H9 (cell line): ENCODE measurements at regions not wholly inside any gene's neighbourhood (a gene's known extent, or its start where the extent isn't known, plus 50 kb on each side); places are given as distances from the start of the nearest gene placed in this dataset.

Experiments
- DNase-seq: peaks from one replicate; pipeline ENCODE4 v3.0.0-alpha.2; 2017
- H2AFZ ChIP-seq: one replicate; pipeline ENCODE4 v1.6.1; 2013; ENCODE audit warnings: mild to moderate bottlenecking, low read length, control low read depth, moderate library complexity
- H2AK5ac ChIP-seq: 2 replicates; pipeline ENCODE4 v1.6.1; 2013; ENCODE audit warnings: low read length, control low read depth, mixed read lengths; ENCODE audit not compliant: insufficient read length
- H2BK120ac ChIP-seq: one replicate; pipeline ENCODE4 v1.6.1; 2013; ENCODE audit warnings: low read depth, mild to moderate bottlenecking, low read length, control low read depth, inconsistent platforms; ENCODE audit not compliant: poor library complexity, severe bottlenecking
- H2BK12ac ChIP-seq: 2 replicates; pipeline ENCODE4 v1.6.1; 2013; ENCODE audit warnings: low read length, control low read depth, mixed read lengths, low read depth; ENCODE audit not compliant: insufficient read length
- H2BK15ac ChIP-seq: 2 replicates; pipeline ENCODE4 v1.6.1; 2013; ENCODE audit warnings: low read depth, low read length, control low read depth
- H2BK20ac ChIP-seq: one replicate; pipeline ENCODE4 v1.6.1; 2013; ENCODE audit warnings: low read depth, mild to moderate bottlenecking, low read length, control low read depth, inconsistent platforms; ENCODE audit not compliant: poor library complexity, severe bottlenecking
- H2BK5ac ChIP-seq: 2 replicates; pipeline ENCODE4 v1.6.1; 2013; ENCODE audit warnings: low read length, control low read depth, mixed read lengths; ENCODE audit not compliant: insufficient read length
- H3K14ac ChIP-seq: 2 replicates; pipeline ENCODE4 v1.6.1; 2013; ENCODE audit warnings: low read length, control low read depth; ENCODE audit not compliant: insufficient read depth
- H3K18ac ChIP-seq: 2 replicates; pipeline ENCODE4 v1.6.1; 2013; ENCODE audit warnings: low read depth, mild to moderate bottlenecking, mixed read lengths, low read length, control low read depth; ENCODE audit not compliant: insufficient read length
- H3K23ac ChIP-seq: 2 replicates; pipeline ENCODE4 v1.6.1; 2013; ENCODE audit warnings: low read length, control low read depth, mixed read lengths, low read depth; ENCODE audit not compliant: insufficient read length
- H3K23me2 ChIP-seq: 2 replicates; pipeline ENCODE4 v1.6.1; 2013; ENCODE audit warnings: low read depth, mild to moderate bottlenecking, mixed read lengths, low read length, control low read depth; ENCODE audit not compliant: insufficient read length, poor library complexity, severe bottlenecking
- H3K27ac ChIP-seq: 2 replicates; pipeline ENCODE4 v1.5.1; 2013; ENCODE audit warnings: low read length, control low read depth, mixed read lengths, low read depth; ENCODE audit not compliant: insufficient read length
- H3K27me3 ChIP-seq: 2 replicates; pipeline ENCODE4 v1.6.1; 2013; ENCODE audit warnings: low read length, control low read depth, inconsistent platforms; ENCODE audit not compliant: insufficient read depth
- H3K4ac ChIP-seq: 2 replicates; pipeline ENCODE4 v1.6.1; 2013; ENCODE audit warnings: low read depth, mild to moderate bottlenecking, control low read depth, inconsistent platforms, low read length, moderate library complexity
- H3K4me1 ChIP-seq: 2 replicates; pipeline ENCODE4 v1.6.1; 2013; ENCODE audit warnings: low read length, control low read depth, inconsistent platforms; ENCODE audit not compliant: insufficient read depth
- H3K4me2 ChIP-seq: 2 replicates; pipeline ENCODE4 v1.6.1; 2013; ENCODE audit warnings: low read length, control low read depth, mixed read lengths; ENCODE audit not compliant: insufficient read length, insufficient read depth
- H3K56ac ChIP-seq: 2 replicates; pipeline ENCODE4 v1.6.1; 2013; ENCODE audit warnings: low read depth, mild to moderate bottlenecking, mixed read lengths, low read length, control low read depth; ENCODE audit not compliant: insufficient read length
- H3K79me1 ChIP-seq: 2 replicates; pipeline ENCODE4 v1.6.1; 2013; ENCODE audit warnings: low read depth, mild to moderate bottlenecking, moderate library complexity, low read length, control low read depth, inconsistent platforms; ENCODE audit not compliant: insufficient read depth, poor library complexity, severe bottlenecking
- H3K79me2 ChIP-seq: 2 replicates; pipeline ENCODE4 v1.6.1; 2013; ENCODE audit warnings: low read length, control low read depth, inconsistent platforms; ENCODE audit not compliant: insufficient read depth
- H3K9ac ChIP-seq: 2 replicates; pipeline ENCODE4 v1.6.1; 2013; ENCODE audit warnings: low read length, control low read depth, mixed read lengths; ENCODE audit not compliant: insufficient read length; ENCODE audit errors: extremely low read depth
- H3K9me3 ChIP-seq: one replicate; pipeline ENCODE4 v1.6.1; 2013; ENCODE audit warnings: low read depth, low read length, inconsistent platforms; ENCODE audit not compliant: control insufficient read depth
- H3T11ph ChIP-seq: one replicate; pipeline ENCODE4 v1.6.1; 2013; ENCODE audit warnings: mild to moderate bottlenecking, low read length, control low read depth, inconsistent platforms
- H4K20me1 ChIP-seq: one replicate; pipeline ENCODE4 v1.6.1; 2013; ENCODE audit not compliant: control insufficient read depth, insufficient read length, insufficient read depth
- H4K5ac ChIP-seq: 2 replicates; pipeline ENCODE4 v1.6.1; 2013; ENCODE audit warnings: low read depth, mild to moderate bottlenecking, mixed read lengths, low read length, control low read depth; ENCODE audit not compliant: insufficient read length
- H4K8ac ChIP-seq: replicated peaks from 2 replicates; pipeline ENCODE4 v1.6.1; 2013; ENCODE audit warnings: low read length, control low read depth, mixed read lengths, low read depth; ENCODE audit not compliant: insufficient read length
- H4K91ac ChIP-seq: 2 replicates; pipeline ENCODE4 v1.6.1; 2013; ENCODE audit warnings: low read depth, mild to moderate bottlenecking, moderate library complexity, mixed read lengths, low read length, control low read depth; ENCODE audit not compliant: insufficient read length
- H3K27ac Mint-ChIP-seq, 3 experiments: 2 replicates in 2 of 3; 3 replicates in 1 of 3; pipeline ENCODE4 v1.8.0; 2020 to 2021; ENCODE audit warnings: mixed read lengths in 3 of 3, mild to moderate bottlenecking in 1 of 3, moderate library complexity in 1 of 3
- H3K27me3 Mint-ChIP-seq: 2 replicates; pipeline ENCODE4 v1.8.0; 2021; ENCODE audit warnings: low read depth, mild to moderate bottlenecking, moderate library complexity, mixed read lengths
- H3K36me3 Mint-ChIP-seq, 3 experiments: 2 replicates in 2 of 3; 3 replicates in 1 of 3; pipeline ENCODE4 v1.8.0; 2020 to 2021; ENCODE audit warnings: low read depth in 3 of 3, mixed read lengths in 3 of 3; ENCODE audit not compliant: insufficient read depth in 1 of 3
- H3K4me1 Mint-ChIP-seq, 2 experiments: 2 replicates each; pipeline ENCODE4 v1.8.0; 2020; ENCODE audit warnings: mixed read lengths in 2 of 2
- H3K4me3 Mint-ChIP-seq, 2 experiments: 2 replicates in 1 of 2; 3 replicates in 1 of 2; pipeline ENCODE4 v1.8.0; 2020 to 2021; ENCODE audit warnings: mild to moderate bottlenecking in 2 of 2, mixed read lengths in 2 of 2, moderate library complexity in 1 of 2
- H3K9me3 Mint-ChIP-seq, 2 experiments: 2 replicates in 1 of 2; 3 replicates in 1 of 2; pipeline ENCODE4 v1.8.0; 2020; ENCODE audit warnings: mild to moderate bottlenecking in 2 of 2, mixed read lengths in 2 of 2, moderate library complexity in 1 of 2
- CTCF ChIP-seq: fragments of 200-600 bp; sonication (generic); conservative IDR thresholded peaks from 3 replicates; pipeline ENCODE4 v1.8.0; 2021; ENCODE audit warnings: antibody characterized with exemption, mild to moderate bottlenecking
- WGBS: extraction: QIAGEN DNeasy Blood & Tissue Kit; methylation state at CpG from one replicate; pipeline ENCODE4 v1.1.7; 2013; ENCODE audit warnings: missing lambda C conversion rate, low lambda C conversion rate, mixed read lengths; ENCODE audit not compliant: insufficient read length; ENCODE audit errors: extremely low coverage; 5-methylcytosine and 5-hydroxymethylcytosine counted together

- no peak overlapping the region for H3K4ac ChIP-seq
- peaks cover 39 to 41% of the 10 kb centered on the region in 2 experiments for H3K4me1 Mint-ChIP-seq
- H3K4me2 ChIP-seq: no peak overlapping the region
- H3K27ac Mint-ChIP-seq: peak overlapping the region in 1 of 3 experiments; percentile 72; a peak in 1 of 7 replicates
- H3K9me3 ChIP-seq: no peaks in the 10 kb centered on the region
- no CpG with 5 or more reads among the region's 19 CpGs for WGBS
- peaks cover 1 to 5% of the 10 kb centered on the region in 2 experiments; a peak in 2 of 5 replicates for H3K9me3 Mint-ChIP-seq
- peak overlapping the region; percentile 29 for H3K18ac ChIP-seq
- H4K20me1 ChIP-seq: no peaks in the 10 kb centered on the region
- H2AFZ ChIP-seq: no peak overlapping the region
- no peak overlapping the region for H3K27ac ChIP-seq
- H3T11ph ChIP-seq: no peak overlapping the region
- H3K14ac ChIP-seq: no peak overlapping the region
- DNase-seq: no peak
- H2BK12ac ChIP-seq: no peak overlapping the region
- no peak overlapping the region for H2AK5ac ChIP-seq
- TF ChIP-seq CTCF: no peak
- no peak overlapping the region for H3K9ac ChIP-seq
- H4K8ac ChIP-seq: no peak overlapping the region
- peaks cover 5 to 14% (median 10%) of the 10 kb centered on the region in 3 experiments; a peak in 5 of 7 replicates for H3K36me3 Mint-ChIP-seq
- no peak overlapping the region for H2BK5ac ChIP-seq
- H3K79me1 ChIP-seq: no peaks in the 10 kb centered on the region
- H3K79me2 ChIP-seq: no peaks in the 10 kb centered on the region
- H2BK20ac ChIP-seq: no peak overlapping the region
- H3K4me1 ChIP-seq: peaks cover 8% of the 10 kb centered on the region; the same call in 1 of the 2 replicates
- H3K4me3 Mint-ChIP-seq: no peak overlapping the region; a peak in 1 of 5 replicates
- H4K91ac ChIP-seq: no peak overlapping the region
- no peaks in the 10 kb centered on the region; the same call in 1 of the 2 replicates for H3K27me3 ChIP-seq
- peaks cover 17% of the 10 kb centered on the region for H3K27me3 Mint-ChIP-seq
- H4K5ac ChIP-seq: no peak overlapping the region
- H2BK15ac ChIP-seq: no peak overlapping the region
- H2BK120ac ChIP-seq: no peak overlapping the region
- H3K23ac ChIP-seq: no peak overlapping the region
- no peak overlapping the region for H3K56ac ChIP-seq
- H3K23me2 ChIP-seq: peaks cover 3% of the 10 kb centered on the region
Observed at GRCh38 chr4:3373468-3373867, 68.3 kb upstream of the HGFAC start.
